ENCODE measurements at regions not wholly inside any gene's neighbourhood (a gene's known extent, or its start where the extent isn't known, plus 50 kb on each side); places are given as distances from the start of the nearest gene placed in this dataset.

- WGBS: 92% methylated on average over 3 of the region's 3 CpGs
- Histone ChIP-seq H3K9ac (ENCODE audit: low read depth in 1 of 2, low read length in 2 of 2) (no peak overlapping the region), H3K4me3 (ENCODE audit: low read depth in 1 of 3, low read length in 3 of 3) (no peak overlapping the region), H3K27ac (ENCODE audit: low read depth in 1 of 2, low read length in 2 of 2) (no peak overlapping the region), H3K4me1 (ENCODE audit: control insufficient read depth in 4 of 4, insufficient read depth in 4 of 4, low read length in 3 of 4) (peaks cover 0 to 10% (median 0%) of the 10 kb centered on the region in 4 donors), H3K36me3 (ENCODE audit: control insufficient read depth in 4 of 4, insufficient read depth in 3 of 4, low read depth in 1 of 4, low read length in 3 of 4) (peaks cover 0 to 4% (median 0%) of the 10 kb centered on the region in 4 donors), H3K27me3 (ENCODE audit: control insufficient read depth in 4 of 4, insufficient read depth in 4 of 4, low read length in 3 of 4) (no peaks in the 10 kb centered on the region), H3K9me3 (ENCODE audit: control insufficient read depth in 4 of 4, low read length in 3 of 4) (no peaks in the 10 kb centered on the region)
- no peak for TF ChIP-seq HNF4G (IDR thresholded peaks at IDR 0.05)
- no peak for TF ChIP-seq NR2F2 (IDR thresholded peaks at IDR 0.05)
- no peak for TF ChIP-seq YY1 (IDR thresholded peaks at IDR 0.05)
- no peak for TF ChIP-seq RXRA (IDR thresholded peaks at IDR 0.05)
- no peak for TF ChIP-seq GABPA (IDR thresholded peaks at IDR 0.05 in 1 of 2, conservative IDR thresholded peaks at IDR 0.05 in 1 of 2)
- TF ChIP-seq CTCF (IDR thresholded peaks at IDR 0.05; ENCODE audit: low read depth, low read length, missing input control): no peak
- no peak for TF ChIP-seq HNF4A (conservative IDR thresholded peaks at IDR 0.05)
- no peak for TF ChIP-seq RAD21 (IDR thresholded peaks at IDR 0.05)
- TF ChIP-seq ZBTB33 (IDR thresholded peaks at IDR 0.05): no peak
- TF ChIP-seq JUND (IDR thresholded peaks at IDR 0.05): no peak
- no peak for TF ChIP-seq FOXA1 (IDR thresholded peaks at IDR 0.05)
- TF ChIP-seq SP1 (IDR thresholded peaks at IDR 0.05): no peak
- TF ChIP-seq REST (IDR thresholded peaks at IDR 0.05): no peak
- no peak for TF ChIP-seq FOXA2 (IDR thresholded peaks at IDR 0.05)
- no peak for TF ChIP-seq TAF1 (conservative IDR thresholded peaks at IDR 0.05)
- no peak for TF ChIP-seq ATF3 (IDR thresholded peaks at IDR 0.05)
- no peak for TF ChIP-seq MAX (IDR thresholded peaks at IDR 0.05)
- TF ChIP-seq EGR1 (IDR thresholded peaks at IDR 0.05; ENCODE audit: low read depth in 2 of 2): no peak
- no peak for DNase-seq (ENCODE audit: low spot score)
These were observed 74.8 kb upstream of the HAO2 start for GRCh38 chr1:119293797-119294196.

Measured in liver (tissue), 8 donors.